DMS53 treated with DMSO at 0.1 percent for 48 hours (cell line): ENCODE measurements at regions not wholly inside any gene's neighbourhood (a gene's known extent, or its start where the extent isn't known, plus 50 kb on each side); places are given as distances from the start of the nearest gene placed in this dataset.
"Not testable (repeated sequence)": the region's sequence is repeated elsewhere in the genome, so short reads cannot be mapped to it uniquely, and the experiment has no call there.

Experiments used
- DNase-seq: peaks from one replicate; lab custom pipeline; 2025; ENCODE audit not compliant: unreplicated experiment; lab: John Stamatoyannopoulos, UW

DNA sequence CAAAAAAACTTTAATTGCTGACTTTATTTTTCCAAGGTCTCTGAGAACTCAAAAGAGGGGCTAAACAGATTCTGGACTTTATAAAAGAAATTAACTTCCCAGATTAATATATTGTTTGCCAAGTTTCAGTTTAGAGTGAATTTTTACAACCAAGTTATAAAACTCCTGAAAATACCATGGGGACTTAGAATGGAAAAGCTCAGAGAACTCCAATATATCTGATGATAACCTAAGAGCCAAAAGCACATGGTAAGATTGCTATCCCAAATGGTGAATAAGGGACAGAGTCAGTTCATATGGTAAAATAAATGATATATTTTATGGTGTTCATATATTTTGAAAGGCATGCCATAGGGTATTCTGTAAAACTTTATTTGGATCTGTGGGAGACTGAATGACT, 470.9 kb downstream of the TTLL7 start:
- DNase-seq: no peak

DNA sequence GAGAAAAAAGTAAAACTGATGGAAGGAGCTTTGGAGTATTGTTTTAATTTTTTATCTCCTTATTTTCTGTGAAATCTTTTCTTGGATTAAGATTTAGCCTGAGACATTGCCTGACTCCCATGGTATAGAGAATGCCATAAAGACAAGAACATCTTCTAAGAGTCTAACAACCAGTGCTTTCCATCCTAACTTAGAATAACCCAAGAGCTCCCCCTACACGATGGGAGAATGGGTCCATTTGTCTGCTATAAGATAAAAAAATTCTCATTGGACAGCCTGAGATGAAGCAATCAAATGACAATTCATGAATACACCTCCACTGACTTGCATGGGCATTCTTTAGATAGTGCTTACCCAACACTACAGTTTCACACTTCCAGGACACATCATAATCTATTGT, 478.1 kb downstream of the TTLL7 start:
- no peak for DNase-seq

DNA sequence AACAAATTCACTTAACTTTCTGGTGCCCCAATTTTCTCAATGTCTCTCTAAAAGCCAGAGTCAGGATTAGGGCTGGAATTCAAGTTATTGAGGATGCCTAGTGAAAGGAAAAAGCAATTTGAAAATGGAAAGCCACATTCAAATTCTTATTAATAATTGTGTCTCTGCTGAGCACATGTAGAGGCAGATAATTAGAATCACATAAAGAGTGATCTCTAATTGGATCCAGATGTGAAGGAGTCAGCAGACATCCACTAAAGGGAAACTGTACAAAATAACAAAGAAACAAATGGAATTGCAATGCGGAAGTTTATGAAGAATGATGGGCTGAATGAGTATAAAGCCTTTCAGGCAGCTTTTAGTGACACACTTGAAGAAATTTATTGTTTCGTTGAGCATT, 482.6 kb downstream of the TTLL7 start:
- no peak for DNase-seq

DNA sequence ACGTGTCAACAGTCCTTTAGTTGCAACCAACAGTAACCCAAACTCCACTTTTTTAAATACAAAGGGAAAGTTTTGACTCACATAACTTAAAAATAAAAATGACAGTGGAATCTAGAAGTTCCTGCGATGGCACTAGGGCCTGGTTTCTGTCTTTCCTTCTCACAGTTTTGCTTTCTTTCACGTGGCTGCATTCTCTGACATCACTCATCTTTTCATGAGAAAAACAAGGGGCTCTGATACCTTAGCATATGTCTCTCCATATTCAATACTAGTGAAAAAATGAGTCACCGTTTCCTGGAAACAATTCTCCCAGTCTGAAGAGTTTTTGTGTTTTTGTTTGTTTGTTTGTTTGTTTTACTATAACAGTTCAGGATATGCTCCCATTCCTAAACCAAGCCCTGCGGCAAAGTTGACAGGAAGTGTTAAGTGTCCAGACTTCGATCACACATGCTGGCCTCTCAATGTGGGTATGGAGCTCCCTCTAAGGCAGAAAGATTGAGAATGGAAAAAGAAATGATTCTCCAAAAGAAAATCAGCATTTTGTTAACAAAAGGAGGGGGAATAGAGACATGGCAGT, 483.3 kb downstream of the TTLL7 start:
- DNase-seq: no peak

DNA sequence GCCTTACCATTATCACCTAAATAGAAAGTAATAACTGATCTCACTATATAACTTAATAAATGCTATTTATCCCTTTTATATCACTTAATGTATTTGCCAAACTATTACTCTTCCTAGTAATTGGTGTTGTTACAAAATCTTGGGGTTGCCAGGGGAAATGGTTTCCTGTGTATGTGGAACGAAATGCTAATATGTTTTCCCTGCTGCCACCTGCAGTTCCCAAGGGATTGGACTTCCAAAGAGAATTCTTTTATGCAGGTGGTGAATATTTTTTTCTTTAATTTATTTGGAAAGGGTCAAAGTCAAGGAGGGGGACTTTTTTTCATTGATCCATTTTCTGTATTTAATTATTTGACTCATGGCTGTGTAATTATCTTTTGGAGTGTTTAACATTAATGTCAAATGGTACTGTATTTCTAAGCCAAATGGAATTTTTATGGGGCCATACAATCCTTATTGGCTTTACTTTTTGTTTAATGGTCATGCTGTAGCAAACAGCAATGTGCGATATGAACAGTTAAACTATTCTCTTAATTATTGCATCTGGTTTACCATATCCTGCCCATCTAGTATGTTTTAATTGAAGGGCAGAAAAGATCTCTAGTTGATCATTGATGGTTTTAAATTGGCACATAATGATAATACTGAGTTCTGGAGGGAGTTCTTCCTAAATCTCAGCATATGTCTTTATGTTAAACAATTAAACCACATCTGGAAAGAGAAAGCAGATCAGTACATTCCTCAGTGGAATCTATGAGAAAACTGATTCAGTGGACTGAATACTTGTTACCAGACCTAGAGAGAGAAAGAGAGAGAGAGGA, 486.3 kb downstream of the TTLL7 start:
- no peak for DNase-seq

DNA sequence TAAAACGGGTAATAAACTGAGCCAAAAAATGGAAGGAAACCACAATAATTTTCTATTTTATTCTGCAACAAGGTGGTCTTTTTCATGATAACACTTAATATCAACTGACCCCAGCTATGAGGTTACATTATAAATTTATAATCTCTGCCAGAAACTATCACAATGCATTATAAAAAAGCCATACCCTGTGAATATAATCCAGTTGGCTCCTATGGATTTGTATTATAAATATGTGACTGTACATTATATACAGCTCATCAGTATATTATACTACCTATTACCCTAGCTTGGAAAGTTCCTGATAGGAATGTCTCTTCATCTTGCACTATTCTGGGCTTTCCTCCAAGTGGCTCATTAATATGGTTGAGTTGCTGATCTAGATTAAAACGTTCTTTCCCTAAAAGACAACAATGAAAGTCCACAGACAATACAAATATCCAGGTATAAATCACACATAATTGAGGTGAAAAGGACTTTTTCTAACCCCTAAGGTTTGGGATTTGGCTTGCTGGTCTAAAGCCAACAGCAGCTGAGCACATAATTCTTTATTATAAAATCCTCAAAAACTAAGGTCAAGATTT, 487.7 kb downstream of the TTLL7 start:
- no peak for DNase-seq

DNA sequence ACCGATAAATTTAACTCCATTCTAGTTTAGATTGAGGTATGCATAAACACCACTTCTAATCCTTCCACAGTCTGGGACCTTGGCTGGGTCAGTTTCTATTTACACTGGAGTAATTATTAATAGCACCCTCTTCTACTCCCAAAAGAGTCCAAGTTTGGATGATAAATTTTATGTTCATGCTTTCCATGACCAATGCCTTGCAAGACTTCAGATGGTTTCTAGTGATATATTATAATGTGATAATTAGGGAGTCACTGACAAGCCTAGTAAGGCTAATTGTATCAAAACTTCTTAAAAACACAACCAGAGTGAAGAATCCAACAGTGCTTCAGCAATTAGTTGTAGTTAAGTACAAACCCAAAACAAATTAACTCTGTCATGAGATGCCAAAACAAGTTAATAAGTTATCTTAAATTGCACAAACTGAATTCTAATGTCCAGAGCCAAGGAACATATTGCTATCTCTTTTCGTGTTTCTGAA, 489.6 kb downstream of the TTLL7 start:
- no peak for DNase-seq

DNA sequence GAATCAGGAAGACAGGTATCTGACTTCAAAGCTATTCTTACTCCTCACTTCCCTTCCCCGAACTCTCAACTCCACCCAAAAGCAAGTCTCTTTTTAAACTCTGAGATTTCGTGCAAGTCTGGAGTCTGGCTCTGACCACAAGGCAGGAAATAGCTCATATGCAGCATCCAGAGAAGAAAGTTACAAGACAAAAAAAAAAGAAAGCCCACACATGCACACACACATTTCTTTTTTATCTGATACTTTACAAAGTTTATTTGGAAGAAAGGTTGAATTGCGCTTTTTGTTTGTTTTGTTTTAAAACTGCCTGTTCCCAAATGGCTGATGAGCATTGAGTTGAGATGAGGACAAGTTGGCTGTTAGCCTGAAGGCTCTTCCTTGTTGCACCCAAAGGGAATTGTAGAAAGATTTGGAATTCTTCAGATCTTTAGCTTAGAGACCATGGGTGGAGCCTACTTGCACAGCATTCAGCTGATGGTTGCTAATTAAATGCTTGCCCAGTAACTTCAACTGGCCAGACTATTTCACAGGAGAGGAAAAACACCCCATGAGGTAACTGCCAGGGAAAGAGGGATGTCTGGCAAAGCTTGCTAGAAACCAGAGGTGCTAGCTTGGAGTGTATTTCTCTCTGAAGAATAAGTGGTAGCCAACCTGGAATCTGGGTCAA, 490.3 kb downstream of the TTLL7 start:
- DNase-seq: no peak

DNA sequence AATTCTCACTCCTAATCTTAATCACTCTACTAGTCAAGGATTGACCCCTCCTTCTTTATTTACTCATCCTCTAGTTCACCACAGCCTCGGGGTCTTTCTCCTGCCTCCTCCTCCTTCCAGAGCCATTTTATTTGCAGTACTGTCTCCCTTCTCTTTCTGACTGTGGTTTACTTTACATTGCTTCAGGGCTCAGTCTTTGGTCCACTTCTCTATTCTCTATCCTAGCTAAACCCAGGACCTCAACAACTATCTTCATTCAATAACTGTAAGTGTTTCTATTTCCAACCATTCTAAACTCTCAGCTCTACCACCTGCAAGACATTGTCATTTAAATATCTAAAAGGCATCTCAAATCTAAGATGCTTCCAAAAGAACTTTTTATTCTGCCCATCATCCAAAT, 493.8 kb downstream of the TTLL7 start:
- no peak for DNase-seq

DNA sequence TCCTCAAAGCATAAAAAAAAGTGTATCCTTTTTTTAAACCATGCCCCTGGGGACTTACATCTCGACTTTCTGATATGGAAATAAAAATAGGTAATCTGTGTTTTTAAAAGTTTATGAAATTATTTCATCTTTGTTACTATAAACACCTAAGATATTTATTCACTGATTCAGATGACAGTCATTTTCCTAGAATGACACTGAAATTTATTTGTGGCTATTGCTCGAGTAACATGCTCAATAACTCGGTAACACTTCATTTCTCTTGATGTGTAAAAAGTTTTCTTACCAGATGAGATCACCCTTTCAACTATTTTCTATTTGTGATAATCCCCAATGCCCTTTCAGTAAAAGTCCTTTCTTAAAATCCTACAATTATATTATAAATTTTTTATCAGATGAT, 495.8 kb downstream of the TTLL7 start:
- no peak for DNase-seq

DNA sequence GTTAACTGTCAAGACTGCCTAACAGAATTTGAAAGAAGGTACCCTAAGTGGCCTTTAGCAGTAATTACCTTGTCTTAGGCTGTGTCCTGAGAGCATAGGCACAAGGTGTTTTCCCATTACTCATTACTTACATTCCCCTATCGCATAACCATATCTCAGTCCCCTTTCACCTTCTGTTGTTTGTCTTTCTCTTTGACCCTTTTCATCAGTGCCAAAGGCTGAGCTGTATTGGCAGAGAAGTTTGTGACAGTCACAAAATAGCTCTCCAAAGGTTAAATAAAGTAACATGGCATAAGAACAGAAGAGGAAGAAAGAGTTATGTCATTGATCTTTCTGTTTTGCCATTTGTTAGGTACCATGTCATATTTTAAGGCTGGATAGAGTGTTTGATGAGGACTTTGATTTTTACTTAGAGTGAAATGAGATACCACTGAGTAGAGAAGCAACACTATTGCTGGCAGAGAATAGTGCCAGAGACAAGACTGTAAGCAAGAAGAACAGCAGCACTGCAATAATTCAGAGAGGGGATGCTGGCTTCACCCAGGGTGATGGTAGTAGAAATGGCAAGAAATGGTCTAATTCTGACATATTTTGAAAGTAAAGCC, 497.8 kb downstream of the TTLL7 start:
- no peak for DNase-seq

DNA sequence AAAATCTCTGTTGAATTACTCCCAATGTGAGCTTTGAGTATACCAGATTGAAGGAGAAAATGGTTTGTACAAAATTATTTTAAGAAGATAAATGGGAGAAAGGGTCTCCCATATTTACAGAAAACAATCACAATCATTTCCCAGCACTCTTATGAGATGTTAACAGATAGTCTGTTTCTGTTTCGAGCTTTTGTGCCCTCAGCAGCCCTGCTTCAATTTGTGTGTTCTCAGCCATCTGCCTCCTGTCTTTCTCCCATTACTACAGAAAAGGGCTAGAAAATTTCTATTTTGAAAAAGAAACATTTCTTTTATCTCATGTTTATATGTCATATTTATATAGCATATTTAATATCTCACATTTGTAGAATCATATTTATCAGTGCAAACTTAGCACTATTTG, 498.4 kb downstream of the TTLL7 start:
- DNase-seq: no peak

DNA sequence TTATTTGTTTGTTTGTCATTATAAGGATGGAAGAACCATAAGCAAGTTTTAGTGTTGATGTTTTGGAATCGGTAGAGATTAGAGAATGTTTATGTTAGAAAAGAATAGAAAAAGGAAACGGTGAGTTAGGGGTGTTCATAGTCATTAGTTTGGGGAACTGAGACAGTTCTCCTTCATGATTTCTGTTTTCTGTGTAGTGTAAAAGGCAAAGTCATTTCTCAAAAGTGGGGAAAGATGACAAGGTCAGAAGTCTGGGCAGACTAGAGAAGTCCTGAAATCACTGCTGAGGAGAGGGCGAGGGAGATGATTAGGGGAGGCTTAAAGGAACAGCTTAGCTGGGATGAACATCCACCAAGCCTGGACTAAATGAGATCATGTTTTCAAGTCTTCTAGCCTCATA, 498.9 kb downstream of the TTLL7 start:
- DNase-seq: no peak

DNA sequence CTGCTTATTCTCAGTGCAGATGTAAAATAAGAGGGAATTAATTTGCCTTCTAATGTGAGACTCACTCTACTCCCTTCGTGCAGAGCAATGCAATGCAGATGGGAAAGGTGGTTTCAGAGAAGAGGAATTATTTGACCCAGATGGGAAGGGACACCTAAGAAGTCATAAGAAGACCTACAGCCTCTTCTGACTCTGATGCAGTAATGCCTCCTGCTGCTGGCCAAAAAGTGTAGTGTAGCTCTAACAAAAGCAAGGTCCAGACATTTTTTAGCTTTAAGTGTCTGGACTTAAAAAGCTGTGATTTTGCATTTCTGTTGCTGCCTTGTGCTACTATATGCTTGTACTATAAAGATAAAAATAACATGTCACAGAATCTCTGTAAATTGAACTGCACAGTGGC, 501.4 kb downstream of the TTLL7 start:
- DNase-seq: peak; percentile 9

DNA sequence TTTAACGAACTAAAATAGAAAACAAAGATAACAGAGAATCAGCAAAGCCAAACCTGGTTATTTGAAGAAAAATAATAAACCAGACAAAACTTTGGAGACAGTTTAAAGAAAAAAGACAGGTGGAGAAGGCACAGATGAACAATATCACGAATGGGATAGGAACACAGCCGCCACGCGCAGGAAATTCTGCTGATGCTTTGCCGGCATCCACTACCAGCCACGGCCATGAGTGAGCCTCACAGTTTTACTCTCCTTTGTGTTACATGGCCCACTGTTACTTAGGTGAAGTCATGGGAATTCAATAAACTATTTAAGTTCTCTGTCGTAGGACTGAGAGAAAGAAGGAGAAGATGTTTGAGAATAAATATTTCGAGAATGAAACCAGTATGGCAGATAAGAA, 503.4 kb downstream of the TTLL7 start:
- DNase-seq: no peak

DNA sequence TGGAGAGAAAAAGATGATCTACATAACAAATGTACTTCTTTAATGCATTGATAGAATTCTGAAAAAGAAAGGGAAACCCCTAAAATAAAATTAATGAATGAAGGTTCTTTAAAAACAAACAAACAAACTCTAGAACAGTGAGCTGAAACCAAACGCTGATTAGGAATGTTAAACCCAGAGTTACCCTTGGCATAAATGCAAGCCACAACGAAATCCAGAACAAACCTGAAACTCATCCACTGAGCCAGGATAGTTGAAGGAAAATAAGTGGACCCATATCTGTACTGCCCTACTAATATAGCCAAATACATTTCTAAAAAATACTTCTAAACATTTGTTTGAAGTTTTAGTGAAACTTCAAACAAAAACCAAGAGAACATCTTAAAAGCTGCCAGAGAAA, 505.3 kb downstream of the TTLL7 start:
- no peak for DNase-seq

DNA sequence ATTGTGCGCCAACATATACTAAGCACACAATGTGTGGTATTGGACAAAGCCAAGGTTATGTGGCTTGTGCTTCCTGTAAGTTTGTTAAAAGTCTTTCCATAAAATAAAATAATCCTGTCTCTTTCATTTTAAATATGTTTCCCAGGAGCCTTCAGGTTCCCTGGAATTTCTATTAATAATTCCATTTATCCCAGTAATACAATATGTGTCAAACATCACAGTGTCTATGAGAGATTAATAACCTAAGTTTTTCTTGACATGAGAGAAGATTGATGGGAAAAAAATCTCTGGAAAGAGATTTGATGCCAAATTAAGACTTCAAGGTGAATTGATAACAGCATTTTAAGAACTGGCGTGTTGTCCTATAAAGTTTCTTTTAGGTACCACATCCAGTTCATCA, 507.0 kb downstream of the TTLL7 start:
- DNase-seq: no peak

DNA sequence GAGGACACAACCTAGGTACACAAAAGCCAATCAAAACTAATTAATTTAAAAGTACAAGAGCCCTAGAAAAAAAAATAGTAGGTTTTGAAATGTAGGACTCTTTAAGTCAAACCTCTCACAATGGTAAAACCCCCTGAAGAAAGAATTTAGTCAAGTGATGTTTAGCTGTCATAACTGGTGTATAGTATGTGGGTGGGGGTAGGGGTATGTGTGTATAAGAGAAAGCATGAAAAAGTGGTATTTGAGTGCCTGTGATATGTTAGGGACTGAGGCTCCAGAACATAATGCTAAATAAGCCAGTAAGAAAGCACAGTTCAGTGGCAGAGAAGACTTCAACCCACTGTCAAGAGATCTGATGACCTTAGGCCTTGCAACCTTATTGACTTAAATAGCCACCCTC, 507.9 kb downstream of the TTLL7 start:
- no peak for DNase-seq

DNA sequence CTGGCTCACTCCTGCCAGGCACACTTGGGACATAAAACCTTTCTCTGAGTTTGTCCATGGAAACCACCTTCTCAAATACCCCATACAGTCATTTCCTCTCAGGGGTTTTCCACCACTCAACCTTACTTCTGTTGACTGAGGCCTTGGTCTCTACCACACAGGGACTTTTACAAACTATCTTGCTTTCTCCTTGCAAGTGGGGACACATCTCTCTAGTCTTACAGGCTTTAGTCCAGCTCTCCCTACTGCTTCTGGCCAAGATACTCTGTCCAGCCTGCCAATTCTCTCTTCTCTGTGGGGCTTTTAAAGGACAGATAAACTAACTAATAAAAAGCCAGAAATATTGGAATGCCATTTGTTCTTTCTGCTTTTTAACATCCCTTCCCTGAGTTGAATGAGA, 510.8 kb downstream of the TTLL7 start:
- not testable (repeated sequence) for DNase-seq

DNA sequence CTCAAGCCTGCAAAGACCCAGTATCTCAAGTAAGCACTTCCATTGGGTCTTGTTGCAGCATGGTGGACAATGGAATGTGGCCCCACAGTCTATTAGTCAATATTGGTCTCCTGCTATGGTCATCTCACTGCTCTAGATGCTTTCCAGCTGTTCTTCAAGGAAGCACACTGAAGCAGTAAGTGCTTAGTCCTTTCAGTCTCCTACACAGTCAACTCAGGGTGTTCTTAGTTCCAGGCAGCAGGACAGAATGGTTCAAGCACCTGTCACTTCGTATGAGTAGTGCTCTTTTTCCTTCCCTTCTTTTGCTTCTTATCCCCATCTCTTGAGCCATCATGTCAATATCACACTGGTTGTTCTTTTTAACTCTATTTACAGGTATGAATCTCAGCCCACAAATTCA, 511.5 kb downstream of the TTLL7 start:
- not testable (repeated sequence) for DNase-seq

DNA sequence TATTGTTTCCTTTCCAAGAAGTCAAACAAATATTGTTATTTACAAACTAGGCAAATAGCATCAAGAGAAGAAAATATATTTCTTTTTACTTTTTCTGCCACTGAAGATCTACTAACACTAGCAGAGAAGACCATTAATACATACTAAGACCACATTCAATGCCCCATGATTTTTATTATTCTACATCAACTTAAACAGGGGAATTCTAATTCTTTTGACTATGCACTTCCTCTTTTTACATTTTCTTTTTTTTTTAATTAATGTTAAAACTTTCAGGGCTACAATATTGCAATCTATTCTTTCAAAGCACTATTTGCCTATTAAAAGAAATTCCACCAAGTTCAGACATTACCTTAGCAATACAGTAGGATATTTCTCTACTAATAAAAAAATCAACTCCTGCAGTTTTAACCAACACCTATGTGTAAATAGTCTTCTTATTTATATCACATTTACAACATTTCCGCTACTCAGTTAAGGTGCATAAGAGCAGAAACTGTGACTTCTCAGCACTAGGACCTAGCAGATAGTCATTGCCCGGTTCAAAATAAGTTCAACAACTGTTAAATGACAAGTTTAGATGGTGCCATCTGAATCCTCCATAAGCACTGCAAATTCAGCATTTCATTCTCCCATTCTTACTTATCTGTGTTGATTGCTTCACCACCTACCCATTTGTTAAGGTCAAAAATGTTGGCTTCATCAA, 513.5 kb downstream of the TTLL7 start:
- DNase-seq: not testable (repeated sequence)
